WTC11 (cell line): ENCODE measurements at regions not wholly inside any gene's neighbourhood (a gene's known extent, or its start where the extent isn't known, plus 50 kb on each side); places are given as distances from the start of the nearest gene placed in this dataset.

Source experiments
- ATAC-seq: fragments of 200-7000 bp; cut with Tn5 transposase; 2 replicates; pipeline ENCODE4 v1.10.0; 2021; ENCODE audit warnings: mild to moderate bottlenecking, moderate library complexity
- CTCF ChIA-PET: fragments of 300-600 bp; sonication (Branson Sonifier 250); formaldehyde crosslinking; loops from one replicate; lab custom pipeline; 2021; ENCODE audit warnings: antibody characterized with exemption; lab: Charles Lee
- POLR2A ChIA-PET: fragments of 350-600 bp; sonication (Branson Sonifier 250); formaldehyde crosslinking; loops from one replicate; lab custom pipeline; 2021; ENCODE audit warnings: antibody characterized with exemption; lab: Charles Lee
- DNase-seq: peaks from one replicate; pipeline ENCODE4 v3.0.0; 2021; ENCODE audit warnings: low spot score
- H3K27ac Mint-ChIP-seq: 2 replicates; pipeline ENCODE4 v1.8.0; 2021; ENCODE audit warnings: mixed read lengths
- H3K27me3 Mint-ChIP-seq: 2 replicates; pipeline ENCODE4 v1.8.0; 2021; ENCODE audit warnings: low read depth, mild to moderate bottlenecking, moderate library complexity, mixed read lengths
- H3K36me3 Mint-ChIP-seq: 2 replicates; pipeline ENCODE4 v1.8.0; 2021; ENCODE audit warnings: mixed read lengths
- H3K4me1 Mint-ChIP-seq: 2 replicates; pipeline ENCODE4 v1.8.0; 2022; ENCODE audit warnings: mixed read lengths
- H3K4me3 Mint-ChIP-seq: 2 replicates; pipeline ENCODE4 v1.8.0; 2021; ENCODE audit warnings: mild to moderate bottlenecking, moderate library complexity, mixed read lengths
- H3K9me3 Mint-ChIP-seq: 2 replicates; pipeline ENCODE4 v1.8.0; 2021; ENCODE audit warnings: mixed read lengths
- ATF1 ChIP-seq: sonication (generic); formaldehyde crosslinking; IDR thresholded peaks from 2 replicates; pipeline ENCODE4 v1.8.1; 2023; ENCODE audit warnings: mild to moderate bottlenecking, moderate library complexity, missing genetic modification reagents
- CTCF ChIP-seq: fragments of 200-600 bp; IDR thresholded peaks from 2 replicates; pipeline ENCODE4 v1.8.0; 2022; ENCODE audit warnings: antibody characterized with exemption
- E2F4 ChIP-seq: sonication (generic); formaldehyde crosslinking; IDR thresholded peaks from 2 replicates; pipeline ENCODE4 v1.8.1; 2022; ENCODE audit warnings: low read depth, mild to moderate bottlenecking, moderate library complexity, missing genetic modification reagents, borderline replicate concordance
- GTF2I ChIP-seq: fragments of 250-450 bp; sonication (Bioruptor Pico); conservative IDR thresholded peaks from 2 replicates; pipeline ENCODE4 v1.4.0; 2021; ENCODE audit warnings: mild to moderate bottlenecking
- JAZF1 ChIP-seq: fragments of 250-450 bp; sonication (Bioruptor Pico); IDR thresholded peaks from 2 replicates; pipeline ENCODE4 v1.9.0; 2021; ENCODE audit warnings: moderate library complexity, mild to moderate bottlenecking, inconsistent platforms
- KAT7 ChIP-seq: sonication (generic); formaldehyde crosslinking; IDR thresholded peaks from 2 replicates; pipeline ENCODE4 v1.8.1; 2023; ENCODE audit warnings: missing genetic modification reagents, mild to moderate bottlenecking, borderline replicate concordance
- MXD4 ChIP-seq: fragments of 250-450 bp; sonication (Bioruptor Pico); IDR thresholded peaks from 2 replicates; pipeline ENCODE4 v1.8.0; 2021; ENCODE audit warnings: mild to moderate bottlenecking, moderate library complexity, borderline replicate concordance
- NFE2L1 ChIP-seq: sonication (generic); formaldehyde crosslinking; IDR thresholded peaks from 2 replicates; pipeline ENCODE4 v1.8.1; 2023; ENCODE audit warnings: missing genetic modification reagents
- ZBTB21 ChIP-seq: sonication (generic); formaldehyde crosslinking; IDR thresholded peaks from 2 replicates; pipeline ENCODE4 v1.8.1; 2023; ENCODE audit warnings: mild to moderate bottlenecking, missing genetic modification reagents, borderline replicate concordance
- ZNF121 ChIP-seq: sonication (generic); formaldehyde crosslinking; IDR thresholded peaks from 2 replicates; pipeline ENCODE4 v1.8.0; 2023; ENCODE audit warnings: missing genetic modification reagents
- ZNF219 ChIP-seq: sonication (generic); formaldehyde crosslinking; IDR thresholded peaks from 2 replicates; pipeline ENCODE4 v1.8.0; 2023; ENCODE audit warnings: missing genetic modification reagents, mild to moderate bottlenecking, borderline replicate concordance
- TF ChIP-seq, protein P1 (sequence below): sonication (generic); formaldehyde crosslinking; conservative IDR thresholded peaks from 2 replicates; pipeline ENCODE4 v1.8.1; 2023; ENCODE audit warnings: mild to moderate bottlenecking, low read depth, missing genetic modification reagents, moderate library complexity
- TF ChIP-seq, protein P2 (sequence below): fragments of 250-450 bp; sonication (Bioruptor Pico); IDR thresholded peaks from 2 replicates; pipeline ENCODE4 v1.8.0; 2021; ENCODE audit warnings: mild to moderate bottlenecking
- TF ChIP-seq, protein P3 (sequence below): sonication (generic); formaldehyde crosslinking; conservative IDR thresholded peaks from 2 replicates; pipeline ENCODE4 v1.8.1; 2022; ENCODE audit warnings: mild to moderate bottlenecking, missing genetic modification reagents
- TF ChIP-seq, protein P4 (sequence below): fragments of 250-450 bp; sonication (Bioruptor Pico); conservative IDR thresholded peaks from 2 replicates; pipeline ENCODE4 v1.9.0; 2021; ENCODE audit warnings: mild to moderate bottlenecking
- TF ChIP-seq, protein P5 (sequence below): sonication (generic); formaldehyde crosslinking; IDR thresholded peaks from 2 replicates; pipeline ENCODE4 v1.8.0; 2023; ENCODE audit warnings: mild to moderate bottlenecking, missing genetic modification reagents

DNA sequence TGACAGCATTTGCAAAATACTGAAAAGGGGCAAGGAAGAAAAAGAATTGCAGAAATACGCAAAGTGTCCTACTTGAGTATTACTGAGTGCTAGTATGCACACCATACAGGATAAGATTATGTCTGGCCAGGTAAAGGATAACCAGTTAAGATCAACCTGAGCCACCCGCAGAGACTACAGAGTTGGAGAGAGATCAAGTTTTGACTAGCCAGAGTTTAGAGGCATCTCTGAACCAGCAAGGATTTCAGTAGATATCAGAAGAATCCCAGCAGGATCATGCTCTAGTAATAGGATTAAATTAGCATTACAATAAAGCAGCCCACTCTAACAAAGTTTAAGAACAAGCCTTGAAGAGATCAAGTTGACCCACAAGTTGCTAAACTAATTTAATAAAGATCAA, 232.7 kb upstream of the HSFY2 start:
- DNase-seq (no peak), ATAC-seq (peak; percentile 55)
- POLR2A ChIA-PET, result no interaction called here
- Mint-ChIP-seq H3K27me3 (0 out of 2 replicates have a peak, but pooled peaks cover 2% of the 10 kb centered on the region), H3K27ac (peak overlapping the region; percentile 32; the same call in 1 of the 2 replicates), H3K4me3 (no peak overlapping the region), H3K4me1 (peaks cover 26% of the 10 kb centered on the region), H3K9me3 (peaks cover 9% of the 10 kb centered on the region), H3K36me3 (peaks cover 13% of the 10 kb centered on the region)
- TF ChIP-seq ZBTB21 (CRISPR knock-in tag) (no peak), ZNF219 (CRISPR knock-in tag) (no peak), ZNF121 (no peak), KAT7 (no peak), ATF1 (CRISPR knock-in tag) (no peak), NFE2L1 (CRISPR knock-in tag) (no peak), GTF2I (CRISPR knock-in tag) (no peak), E2F4 (CRISPR knock-in tag) (no peak), JAZF1 (CRISPR knock-in tag) (no peak)
- TF ChIP-seq, protein P1, sequence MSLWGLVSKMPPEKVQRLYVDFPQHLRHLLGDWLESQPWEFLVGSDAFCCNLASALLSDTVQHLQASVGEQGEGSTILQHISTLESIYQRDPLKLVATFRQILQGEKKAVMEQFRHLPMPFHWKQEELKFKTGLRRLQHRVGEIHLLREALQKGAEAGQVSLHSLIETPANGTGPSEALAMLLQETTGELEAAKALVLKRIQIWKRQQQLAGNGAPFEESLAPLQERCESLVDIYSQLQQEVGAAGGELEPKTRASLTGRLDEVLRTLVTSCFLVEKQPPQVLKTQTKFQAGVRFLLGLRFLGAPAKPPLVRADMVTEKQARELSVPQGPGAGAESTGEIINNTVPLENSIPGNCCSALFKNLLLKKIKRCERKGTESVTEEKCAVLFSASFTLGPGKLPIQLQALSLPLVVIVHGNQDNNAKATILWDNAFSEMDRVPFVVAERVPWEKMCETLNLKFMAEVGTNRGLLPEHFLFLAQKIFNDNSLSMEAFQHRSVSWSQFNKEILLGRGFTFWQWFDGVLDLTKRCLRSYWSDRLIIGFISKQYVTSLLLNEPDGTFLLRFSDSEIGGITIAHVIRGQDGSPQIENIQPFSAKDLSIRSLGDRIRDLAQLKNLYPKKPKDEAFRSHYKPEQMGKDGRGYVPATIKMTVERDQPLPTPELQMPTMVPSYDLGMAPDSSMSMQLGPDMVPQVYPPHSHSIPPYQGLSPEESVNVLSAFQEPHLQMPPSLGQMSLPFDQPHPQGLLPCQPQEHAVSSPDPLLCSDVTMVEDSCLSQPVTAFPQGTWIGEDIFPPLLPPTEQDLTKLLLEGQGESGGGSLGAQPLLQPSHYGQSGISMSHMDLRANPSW (CRISPR knock-in tag), result no peak
- TF ChIP-seq, protein P2, sequence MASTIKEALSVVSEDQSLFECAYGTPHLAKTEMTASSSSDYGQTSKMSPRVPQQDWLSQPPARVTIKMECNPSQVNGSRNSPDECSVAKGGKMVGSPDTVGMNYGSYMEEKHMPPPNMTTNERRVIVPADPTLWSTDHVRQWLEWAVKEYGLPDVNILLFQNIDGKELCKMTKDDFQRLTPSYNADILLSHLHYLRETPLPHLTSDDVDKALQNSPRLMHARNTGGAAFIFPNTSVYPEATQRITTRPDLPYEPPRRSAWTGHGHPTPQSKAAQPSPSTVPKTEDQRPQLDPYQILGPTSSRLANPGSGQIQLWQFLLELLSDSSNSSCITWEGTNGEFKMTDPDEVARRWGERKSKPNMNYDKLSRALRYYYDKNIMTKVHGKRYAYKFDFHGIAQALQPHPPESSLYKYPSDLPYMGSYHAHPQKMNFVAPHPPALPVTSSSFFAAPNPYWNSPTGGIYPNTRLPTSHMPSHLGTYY (CRISPR knock-in tag), result no peak
- TF ChIP-seq, protein P3, sequence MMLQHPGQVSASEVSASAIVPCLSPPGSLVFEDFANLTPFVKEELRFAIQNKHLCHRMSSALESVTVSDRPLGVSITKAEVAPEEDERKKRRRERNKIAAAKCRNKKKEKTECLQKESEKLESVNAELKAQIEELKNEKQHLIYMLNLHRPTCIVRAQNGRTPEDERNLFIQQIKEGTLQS (CRISPR knock-in tag), result no peak
- TF ChIP-seq, protein P4, sequence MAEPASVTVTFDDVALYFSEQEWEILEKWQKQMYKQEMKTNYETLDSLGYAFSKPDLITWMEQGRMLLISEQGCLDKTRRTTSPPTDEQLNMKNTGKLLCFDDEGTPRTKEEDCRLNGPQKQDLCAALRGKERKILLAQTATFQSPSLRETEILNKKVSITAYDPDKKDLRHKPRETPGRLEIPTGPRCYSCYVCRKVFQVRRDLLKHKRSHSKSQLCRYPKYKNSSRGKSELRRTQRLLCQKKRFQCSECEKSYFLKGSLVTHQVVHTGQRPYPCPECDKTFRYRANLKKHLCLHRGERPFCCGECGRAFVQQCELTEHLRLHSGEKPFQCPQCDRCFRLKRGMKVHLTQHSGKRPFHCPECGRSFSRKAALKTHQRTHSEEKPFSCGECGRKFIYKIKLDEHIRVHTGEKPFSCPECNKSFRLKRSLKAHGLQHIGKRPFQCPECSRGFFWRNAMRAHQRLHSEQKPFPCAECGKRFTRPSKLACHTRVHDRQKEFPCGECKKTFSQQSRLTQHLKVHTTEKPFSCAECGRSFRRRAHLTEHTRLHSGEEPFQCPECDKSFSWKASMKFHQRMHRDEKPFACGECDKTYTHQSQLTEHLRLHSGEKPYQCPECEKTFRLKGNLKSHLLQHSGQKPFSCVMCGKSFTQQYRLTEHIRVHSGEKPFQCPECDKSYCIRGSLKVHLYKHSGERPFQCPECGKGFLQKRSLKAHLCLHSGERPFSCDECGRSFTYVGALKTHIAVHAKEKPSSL, result no peak
- CTCF ChIA-PET, result no interaction called here

- H3K4me1 Mint-ChIP-seq, result peaks cover 26% of the 10 kb centered on the region
- H3K9me3 Mint-ChIP-seq, result peaks cover 9% of the 10 kb centered on the region
These were observed 232.0 kb upstream of the HSFY2 start for GRCh38 chrY:19005579-19005978.

More at GRCh38 chrY:19005579-19005978, 232.0 kb upstream of the HSFY2 start:
- ChIA-PET CTCF (no interaction called here), POLR2A (no interaction called here)
- ATAC-seq (peak; percentile 69; the same call in 1 of the 2 replicates), DNase-seq (no peak)
- Mint-ChIP-seq H3K36me3 (peaks cover 13% of the 10 kb centered on the region), H3K4me3 (no peak overlapping the region), H3K27ac (no peak overlapping the region)
- no peak for TF ChIP-seq CTCF
- no peak for TF ChIP-seq MXD4
- TF ChIP-seq, protein P5, sequence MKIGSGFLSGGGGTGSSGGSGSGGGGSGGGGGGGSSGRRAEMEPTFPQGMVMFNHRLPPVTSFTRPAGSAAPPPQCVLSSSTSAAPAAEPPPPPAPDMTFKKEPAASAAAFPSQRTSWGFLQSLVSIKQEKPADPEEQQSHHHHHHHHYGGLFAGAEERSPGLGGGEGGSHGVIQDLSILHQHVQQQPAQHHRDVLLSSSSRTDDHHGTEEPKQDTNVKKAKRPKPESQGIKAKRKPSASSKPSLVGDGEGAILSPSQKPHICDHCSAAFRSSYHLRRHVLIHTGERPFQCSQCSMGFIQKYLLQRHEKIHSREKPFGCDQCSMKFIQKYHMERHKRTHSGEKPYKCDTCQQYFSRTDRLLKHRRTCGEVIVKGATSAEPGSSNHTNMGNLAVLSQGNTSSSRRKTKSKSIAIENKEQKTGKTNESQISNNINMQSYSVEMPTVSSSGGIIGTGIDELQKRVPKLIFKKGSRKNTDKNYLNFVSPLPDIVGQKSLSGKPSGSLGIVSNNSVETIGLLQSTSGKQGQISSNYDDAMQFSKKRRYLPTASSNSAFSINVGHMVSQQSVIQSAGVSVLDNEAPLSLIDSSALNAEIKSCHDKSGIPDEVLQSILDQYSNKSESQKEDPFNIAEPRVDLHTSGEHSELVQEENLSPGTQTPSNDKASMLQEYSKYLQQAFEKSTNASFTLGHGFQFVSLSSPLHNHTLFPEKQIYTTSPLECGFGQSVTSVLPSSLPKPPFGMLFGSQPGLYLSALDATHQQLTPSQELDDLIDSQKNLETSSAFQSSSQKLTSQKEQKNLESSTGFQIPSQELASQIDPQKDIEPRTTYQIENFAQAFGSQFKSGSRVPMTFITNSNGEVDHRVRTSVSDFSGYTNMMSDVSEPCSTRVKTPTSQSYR (CRISPR knock-in tag), result no peak
- TF ChIP-seq, all 79 proteins: peak for 0
- 0 out of 2 replicates have a peak, but pooled peaks cover 2% of the 10 kb centered on the region for H3K27me3 Mint-ChIP-seq
